ENCODE measurements at regions not wholly inside any gene's neighbourhood (a gene's known extent, or its start where the extent isn't known, plus 50 kb on each side); places are given as distances from the start of the nearest gene placed in this dataset.

GRCh38 chr5:175021841-175022625, 297.7 kb downstream of the MSX2 start:
- TF ChIP-seq POLR2A (IDR thresholded peaks at IDR 0.05) = no peak
- TF ChIP-seq, protein P1, sequence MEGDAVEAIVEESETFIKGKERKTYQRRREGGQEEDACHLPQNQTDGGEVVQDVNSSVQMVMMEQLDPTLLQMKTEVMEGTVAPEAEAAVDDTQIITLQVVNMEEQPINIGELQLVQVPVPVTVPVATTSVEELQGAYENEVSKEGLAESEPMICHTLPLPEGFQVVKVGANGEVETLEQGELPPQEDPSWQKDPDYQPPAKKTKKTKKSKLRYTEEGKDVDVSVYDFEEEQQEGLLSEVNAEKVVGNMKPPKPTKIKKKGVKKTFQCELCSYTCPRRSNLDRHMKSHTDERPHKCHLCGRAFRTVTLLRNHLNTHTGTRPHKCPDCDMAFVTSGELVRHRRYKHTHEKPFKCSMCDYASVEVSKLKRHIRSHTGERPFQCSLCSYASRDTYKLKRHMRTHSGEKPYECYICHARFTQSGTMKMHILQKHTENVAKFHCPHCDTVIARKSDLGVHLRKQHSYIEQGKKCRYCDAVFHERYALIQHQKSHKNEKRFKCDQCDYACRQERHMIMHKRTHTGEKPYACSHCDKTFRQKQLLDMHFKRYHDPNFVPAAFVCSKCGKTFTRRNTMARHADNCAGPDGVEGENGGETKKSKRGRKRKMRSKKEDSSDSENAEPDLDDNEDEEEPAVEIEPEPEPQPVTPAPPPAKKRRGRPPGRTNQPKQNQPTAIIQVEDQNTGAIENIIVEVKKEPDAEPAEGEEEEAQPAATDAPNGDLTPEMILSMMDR (IDR thresholded peaks at IDR 0.05) = no peak

Measured in esophagus squamous epithelium (tissue), 4 donors.